Left lung (tissue), 4 donors: ENCODE measurements at regions not wholly inside any gene's neighbourhood (a gene's known extent, or its start where the extent isn't known, plus 50 kb on each side); places are given as distances from the start of the nearest gene placed in this dataset.

Experiments
- ATAC-seq: fragments of 200-7000 bp; cut with Tn5 transposase; one replicate; pipeline ENCODE4 v1.9.1; 2020; ENCODE audit warnings: moderate library complexity
- DNase-seq, 4 donors: peaks; one replicate each; pipeline ENCODE4 v3.0.0-alpha.2; 2013 to 2020
- H3K27ac ChIP-seq, 2 donors: fragments of 200-600 bp; sonication (generic) in 1 of 2; one replicate each; pipeline versions ENCODE4 v1.5.0 to v1.8.0; 2020 to 2021
- H3K27me3 ChIP-seq, 2 donors: fragments of 200-600 bp; sonication (generic) in 1 of 2; one replicate each; pipeline versions ENCODE4 v1.5.0 to v1.8.0; 2020 to 2021
- H3K36me3 ChIP-seq, 2 donors: fragments of 200-600 bp; sonication (generic) in 1 of 2; one replicate each; pipeline versions ENCODE4 v1.5.0 to v1.8.0; 2020 to 2021
- H3K4me1 ChIP-seq, 2 donors: fragments of 200-600 bp; one replicate each; pipeline ENCODE4 v1.8.0; 2021
- H3K4me3 ChIP-seq, 2 donors: fragments of 200-600 bp; sonication (generic) in 1 of 2; one replicate each; pipeline versions ENCODE4 v1.5.0 to v1.8.0; 2020 to 2021; ENCODE audit warnings: mild to moderate bottlenecking in 1 of 2
- H3K9me3 ChIP-seq, 2 donors: fragments of 200-600 bp; sonication (generic) in 1 of 2; one replicate each; pipeline versions ENCODE4 v1.5.0 to v1.8.0; 2020 to 2021
- CTCF ChIP-seq, 2 donors: fragments of 200-600 bp; sonication (generic) in 1 of 2; IDR thresholded peaks; one replicate each; pipeline versions ENCODE4 v1.5.0 to v1.8.0; 2021; ENCODE audit warnings: antibody characterized with exemption in 2 of 2
- intact Hi-C, 2 donors: fragments of 100-400 bp; cut with DNase I; formaldehyde crosslinking; loops; one replicate each; pipeline versions ENCODE4 v1.11.2 to v1.14.2; 2022
- donor health status: DM: no; HTN: yes; CAD: no.
- donor health status: DM: no; HTN: no; CAD: no.

DNA sequence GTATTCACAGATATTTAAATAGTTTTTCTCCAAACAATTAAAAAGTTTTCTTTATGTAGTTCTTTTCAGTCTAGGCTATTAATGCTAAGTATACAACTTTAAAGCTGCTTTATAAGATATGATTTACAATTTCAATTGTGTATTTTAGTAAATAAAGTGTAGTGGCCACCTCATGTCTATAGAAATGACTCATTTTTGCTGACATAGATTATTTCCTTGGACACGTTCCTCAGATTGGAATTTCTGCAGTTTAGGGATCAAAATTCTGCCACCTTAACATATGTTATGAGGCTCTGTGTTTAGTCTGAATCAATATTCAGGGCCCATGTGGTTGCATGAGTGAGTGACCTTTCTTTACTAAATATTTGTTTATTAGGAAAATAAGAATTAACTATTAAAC, 750.2 kb downstream of the IRX1 start:
- no peak for DNase-seq
- no peak for TF ChIP-seq CTCF (IDR thresholded peaks at IDR 0.05)
- Histone ChIP-seq H3K4me1 (no peaks in the 10 kb centered on the region), H3K27ac (no peak overlapping the region), H3K4me3 (no peak overlapping the region), H3K36me3 (no peaks in the 10 kb centered on the region), H3K9me3 (peaks cover 0 to under 1% of the 10 kb centered on the region in 2 donors), H3K27me3 (no peaks in the 10 kb centered on the region)
- ATAC-seq: no peak
- intact Hi-C loops: no loop called here

GRCh38 chr5:4348423-4348822, 752.8 kb downstream of the IRX1 start:
- H3K27me3 ChIP-seq: no peaks in the 10 kb centered on the region
- ATAC-seq: no peak
- no peaks in the 10 kb centered on the region for H3K4me1 ChIP-seq
- intact Hi-C loops: no loop called here
- no peak overlapping the region for H3K27ac ChIP-seq
- no peak overlapping the region for H3K4me3 ChIP-seq
- TF ChIP-seq CTCF (IDR thresholded peaks at IDR 0.05): no peak
- peaks cover 0 to 9% of the 10 kb centered on the region in 2 donors for H3K9me3 ChIP-seq
- no peaks in the 10 kb centered on the region for H3K36me3 ChIP-seq
- no peak for DNase-seq

DNA sequence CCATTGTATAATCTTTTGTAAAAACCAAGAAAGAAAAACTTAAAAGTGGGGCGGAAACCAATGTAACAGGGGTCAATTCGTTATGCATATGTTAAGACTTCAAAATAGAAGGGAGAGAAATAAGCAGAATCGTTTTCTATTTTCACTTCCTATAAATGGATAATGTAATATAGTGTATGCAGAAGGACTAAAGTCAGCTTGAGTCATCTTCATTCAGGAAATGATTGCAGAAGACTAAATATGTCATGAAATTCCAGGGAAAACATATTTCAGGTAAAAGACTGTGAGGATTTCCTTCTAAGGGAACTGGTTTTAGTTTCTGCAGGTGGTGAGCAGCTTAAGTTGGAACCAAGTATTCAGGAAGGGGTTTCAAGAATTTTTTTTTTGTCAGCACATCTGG, 753.3 kb downstream of the IRX1 start:
- TF ChIP-seq CTCF (IDR thresholded peaks at IDR 0.05): no peak
- no peak for DNase-seq
- no peak overlapping the region for H3K4me3 ChIP-seq
- H3K9me3 ChIP-seq: peaks cover 0 to 9% of the 10 kb centered on the region in 2 donors
- H3K4me1 ChIP-seq: no peaks in the 10 kb centered on the region
- ATAC-seq: no peak
- intact Hi-C loops: no loop called here
- no peaks in the 10 kb centered on the region for H3K36me3 ChIP-seq
- no peaks in the 10 kb centered on the region for H3K27me3 ChIP-seq
- no peak overlapping the region for H3K27ac ChIP-seq

GRCh38 chr5:4356201-4356600, 760.6 kb downstream of the IRX1 start:
- no peak for TF ChIP-seq CTCF (IDR thresholded peaks at IDR 0.05)
- no peak for DNase-seq
- H3K27me3 ChIP-seq: no peaks in the 10 kb centered on the region
- H3K4me3 ChIP-seq: no peak overlapping the region
- H3K27ac ChIP-seq: no peak overlapping the region
- no peaks in the 10 kb centered on the region for H3K4me1 ChIP-seq
- intact Hi-C loops: no loop called here
- H3K36me3 ChIP-seq: no peaks in the 10 kb centered on the region
- no peak for ATAC-seq
- peaks cover 0 to 8% of the 10 kb centered on the region in 2 donors for H3K9me3 ChIP-seq

GRCh38 chr5:4359847-4360246, 764.2 kb downstream of the IRX1 start:
- peaks cover 0 to 2% of the 10 kb centered on the region in 2 donors for H3K9me3 ChIP-seq
- H3K27me3 ChIP-seq: no peaks in the 10 kb centered on the region
- H3K4me1 ChIP-seq: no peaks in the 10 kb centered on the region
- intact Hi-C loops: no loop called here
- H3K27ac ChIP-seq: no peak overlapping the region
- no peak overlapping the region for H3K4me3 ChIP-seq
- no peaks in the 10 kb centered on the region for H3K36me3 ChIP-seq
- ATAC-seq (no peak), DNase-seq (no peak)
- no peak for TF ChIP-seq CTCF (IDR thresholded peaks at IDR 0.05)
